Upper lobe of left lung (tissue), 4 donors: ENCODE measurements at regions not wholly inside any gene's neighbourhood (a gene's known extent, or its start where the extent isn't known, plus 50 kb on each side); places are given as distances from the start of the nearest gene placed in this dataset.

Experiments used
- EP300 ChIP-seq, 4 donors: sonication (generic); formaldehyde crosslinking; IDR thresholded peaks; one replicate each; pipeline ENCODE4 v1.5.1; 2017; ENCODE audit warnings: antibody characterized with exemption in 4 of 4, control low read depth in 2 of 4
- POLR2AphosphoS5 ChIP-seq, 2 donors: sonication (generic); formaldehyde crosslinking; IDR thresholded peaks; one replicate each; pipeline ENCODE4 v1.5.1; 2017; ENCODE audit warnings: antibody characterized with exemption in 2 of 2
- TF ChIP-seq, protein P1 (sequence below), 6 experiments: fragments of 450-650 bp in 4 of 6; fragments of 200-600 bp in 2 of 6; sonication (generic) in 2 of 6; IDR thresholded peaks; one replicate each; pipeline ENCODE4 v1.5.1; 2016 to 2019; ENCODE audit warnings: antibody characterized with exemption in 6 of 6

DNA sequence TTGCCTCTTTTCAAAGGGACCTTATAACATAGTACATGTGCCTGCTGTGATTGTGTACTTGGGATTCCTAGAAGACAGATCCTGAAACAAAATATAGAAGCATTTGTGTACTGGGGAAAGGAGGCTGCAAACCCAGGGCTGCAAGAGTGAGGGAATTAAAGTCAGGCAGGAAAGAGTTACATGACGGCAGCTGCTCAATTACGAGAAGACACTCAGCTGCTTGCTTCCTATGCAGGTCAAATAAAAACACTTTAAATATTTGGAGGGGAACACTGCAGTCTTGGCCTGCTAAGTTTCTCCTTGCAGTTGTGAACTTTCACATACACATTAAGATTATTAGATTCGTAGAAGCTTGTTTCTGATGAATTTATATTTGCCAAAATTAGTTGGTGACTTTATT lies 191.9 kb upstream of the CXCL13 start:
- TF ChIP-seq, protein P1, sequence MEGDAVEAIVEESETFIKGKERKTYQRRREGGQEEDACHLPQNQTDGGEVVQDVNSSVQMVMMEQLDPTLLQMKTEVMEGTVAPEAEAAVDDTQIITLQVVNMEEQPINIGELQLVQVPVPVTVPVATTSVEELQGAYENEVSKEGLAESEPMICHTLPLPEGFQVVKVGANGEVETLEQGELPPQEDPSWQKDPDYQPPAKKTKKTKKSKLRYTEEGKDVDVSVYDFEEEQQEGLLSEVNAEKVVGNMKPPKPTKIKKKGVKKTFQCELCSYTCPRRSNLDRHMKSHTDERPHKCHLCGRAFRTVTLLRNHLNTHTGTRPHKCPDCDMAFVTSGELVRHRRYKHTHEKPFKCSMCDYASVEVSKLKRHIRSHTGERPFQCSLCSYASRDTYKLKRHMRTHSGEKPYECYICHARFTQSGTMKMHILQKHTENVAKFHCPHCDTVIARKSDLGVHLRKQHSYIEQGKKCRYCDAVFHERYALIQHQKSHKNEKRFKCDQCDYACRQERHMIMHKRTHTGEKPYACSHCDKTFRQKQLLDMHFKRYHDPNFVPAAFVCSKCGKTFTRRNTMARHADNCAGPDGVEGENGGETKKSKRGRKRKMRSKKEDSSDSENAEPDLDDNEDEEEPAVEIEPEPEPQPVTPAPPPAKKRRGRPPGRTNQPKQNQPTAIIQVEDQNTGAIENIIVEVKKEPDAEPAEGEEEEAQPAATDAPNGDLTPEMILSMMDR (IDR thresholded peaks at IDR 0.05), result no peak
- TF ChIP-seq EP300 (IDR thresholded peaks at IDR 0.05) (no peak), POLR2AphosphoS5 (IDR thresholded peaks at IDR 0.05) (no peak)
